HFFc6 (cell line): ENCODE measurements at regions not wholly inside any gene's neighbourhood (a gene's known extent, or its start where the extent isn't known, plus 50 kb on each side); places are given as distances from the start of the nearest gene placed in this dataset.

ENCODE experiments used
- DNase-seq: peaks from one replicate; pipeline ENCODE4 v3.0.0-alpha.2; 2018
- H3K27ac Mint-ChIP-seq: 2 replicates; pipeline ENCODE4 v1.8.0; 2020; ENCODE audit warnings: mild to moderate bottlenecking, mixed read lengths
- H3K27me3 Mint-ChIP-seq: 2 replicates; pipeline ENCODE4 v1.8.0; 2021; ENCODE audit warnings: mild to moderate bottlenecking, moderate library complexity, mixed read lengths; ENCODE audit not compliant: insufficient read depth
- H3K36me3 Mint-ChIP-seq: 2 replicates; pipeline ENCODE4 v1.8.0; 2021; ENCODE audit warnings: low read depth, mixed read lengths
- H3K4me1 Mint-ChIP-seq: 2 replicates; pipeline ENCODE4 v1.8.0; 2020; ENCODE audit warnings: low read depth, mixed read lengths
- H3K4me3 Mint-ChIP-seq: 2 replicates; pipeline ENCODE4 v1.8.0; 2020; ENCODE audit warnings: mild to moderate bottlenecking, moderate library complexity, mixed read lengths
- H3K9me3 Mint-ChIP-seq: 2 replicates; pipeline ENCODE4 v1.8.0; 2020; ENCODE audit warnings: mild to moderate bottlenecking, mixed read lengths
- TF ChIP-seq, protein P1 (sequence below): fragments of 200-600 bp; sonication (generic); IDR thresholded peaks from 2 replicates; pipeline ENCODE4 v1.5.0; 2021; ENCODE audit warnings: antibody characterized with exemption, mild to moderate bottlenecking

DNA sequence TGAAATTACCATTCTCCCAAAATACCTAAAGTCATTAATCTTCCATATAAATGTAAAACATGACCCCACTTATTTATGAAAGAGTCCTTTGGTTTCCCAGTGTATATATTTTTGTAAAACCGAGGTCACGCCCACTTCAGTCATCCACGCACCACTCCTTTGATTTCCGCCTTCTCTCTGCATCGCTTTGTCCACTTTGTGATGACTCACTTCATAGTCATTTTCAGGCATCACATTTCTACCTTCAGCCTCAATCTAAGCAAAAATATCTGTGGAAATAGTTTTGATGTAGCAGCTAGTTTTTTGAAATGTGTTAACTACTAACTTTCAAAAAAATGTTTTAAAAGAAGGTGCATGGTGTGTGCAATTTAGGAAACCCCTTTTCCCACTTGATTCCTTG lies 793.5 kb upstream of the SOX11 start:
- Mint-ChIP-seq H3K9me3 (peaks cover 64% of the 10 kb centered on the region), H3K27ac (no peak overlapping the region), H3K36me3 (peaks cover 5% of the 10 kb centered on the region; the same call in 1 of the 2 replicates), H3K4me1 (no peaks in the 10 kb centered on the region), H3K4me3 (no peak overlapping the region), H3K27me3 (no peaks in the 10 kb centered on the region; the same call in 1 of the 2 replicates)
- TF ChIP-seq, protein P1, sequence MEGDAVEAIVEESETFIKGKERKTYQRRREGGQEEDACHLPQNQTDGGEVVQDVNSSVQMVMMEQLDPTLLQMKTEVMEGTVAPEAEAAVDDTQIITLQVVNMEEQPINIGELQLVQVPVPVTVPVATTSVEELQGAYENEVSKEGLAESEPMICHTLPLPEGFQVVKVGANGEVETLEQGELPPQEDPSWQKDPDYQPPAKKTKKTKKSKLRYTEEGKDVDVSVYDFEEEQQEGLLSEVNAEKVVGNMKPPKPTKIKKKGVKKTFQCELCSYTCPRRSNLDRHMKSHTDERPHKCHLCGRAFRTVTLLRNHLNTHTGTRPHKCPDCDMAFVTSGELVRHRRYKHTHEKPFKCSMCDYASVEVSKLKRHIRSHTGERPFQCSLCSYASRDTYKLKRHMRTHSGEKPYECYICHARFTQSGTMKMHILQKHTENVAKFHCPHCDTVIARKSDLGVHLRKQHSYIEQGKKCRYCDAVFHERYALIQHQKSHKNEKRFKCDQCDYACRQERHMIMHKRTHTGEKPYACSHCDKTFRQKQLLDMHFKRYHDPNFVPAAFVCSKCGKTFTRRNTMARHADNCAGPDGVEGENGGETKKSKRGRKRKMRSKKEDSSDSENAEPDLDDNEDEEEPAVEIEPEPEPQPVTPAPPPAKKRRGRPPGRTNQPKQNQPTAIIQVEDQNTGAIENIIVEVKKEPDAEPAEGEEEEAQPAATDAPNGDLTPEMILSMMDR: no peak
- DNase-seq: no peak

DNA sequence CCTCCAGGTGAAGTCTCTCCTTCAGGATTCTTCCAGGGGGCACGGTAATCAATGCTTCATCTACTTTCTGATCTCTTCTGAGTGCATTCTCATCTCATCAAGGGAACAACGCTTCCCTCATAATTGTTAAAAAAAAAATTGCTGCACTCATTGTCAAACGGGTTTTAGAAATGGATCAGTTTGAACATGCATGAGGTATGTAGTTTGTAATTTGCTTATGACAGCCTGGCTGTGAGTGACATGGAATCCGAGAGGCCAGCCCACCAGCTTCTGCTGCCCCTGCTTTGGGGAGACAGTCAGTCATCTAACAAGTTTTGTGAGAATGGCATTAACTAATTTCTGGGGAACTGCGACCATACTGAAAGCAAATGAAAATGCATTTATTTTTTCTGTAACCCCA lies 791.9 kb upstream of the SOX11 start:
- DNase-seq: no peak
- Mint-ChIP-seq H3K4me3 (no peak overlapping the region), H3K9me3 (peaks cover 64% of the 10 kb centered on the region), H3K27me3 (no peaks in the 10 kb centered on the region; the same call in 1 of the 2 replicates), H3K36me3 (peaks cover 5% of the 10 kb centered on the region; the same call in 1 of the 2 replicates), H3K4me1 (no peaks in the 10 kb centered on the region), H3K27ac (no peak overlapping the region)
- TF ChIP-seq, protein P1: no peak

DNA sequence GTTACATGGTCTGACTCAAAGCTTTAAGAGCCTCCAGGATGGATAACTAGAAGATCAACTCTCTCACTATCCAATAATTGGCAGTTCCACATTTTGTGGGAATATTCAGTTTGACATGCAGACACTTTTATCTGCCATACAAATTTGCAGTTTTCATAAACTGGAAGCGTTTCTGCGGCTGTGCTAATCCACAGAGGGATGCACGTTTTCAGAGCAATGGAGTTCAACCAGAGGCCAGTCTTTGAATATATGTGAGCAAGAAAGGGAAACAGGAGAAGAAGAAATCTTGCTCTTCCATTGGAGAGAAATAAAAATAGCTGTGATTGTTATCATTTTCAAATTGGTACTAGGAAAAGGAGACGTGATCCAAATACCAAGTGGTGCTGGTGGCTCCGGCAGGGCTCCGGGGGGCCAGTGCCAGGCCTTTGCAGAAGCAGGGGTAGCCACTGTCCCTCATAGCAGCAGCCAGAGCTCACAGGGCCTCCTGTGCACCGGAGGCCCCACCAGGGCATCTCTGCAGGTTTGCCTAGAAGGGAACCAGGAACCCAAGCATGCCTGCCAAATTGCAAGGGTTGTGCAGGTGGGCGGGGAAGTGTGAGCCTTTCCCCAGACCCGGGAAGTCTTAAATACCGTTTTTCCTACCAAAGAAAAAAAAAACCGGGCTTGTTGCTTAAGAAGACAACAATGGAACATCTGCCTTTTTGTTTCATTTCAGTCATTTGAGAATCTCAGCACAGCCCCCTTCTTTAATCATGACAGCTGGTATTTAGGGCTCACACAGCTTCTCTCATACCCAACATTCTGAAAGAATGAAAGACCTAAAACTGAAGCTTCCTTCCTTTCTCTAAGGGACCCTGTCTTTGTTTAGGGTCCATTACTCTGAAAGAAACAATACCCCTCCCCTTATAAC lies 791.1 kb upstream of the SOX11 start:
- Mint-ChIP-seq H3K9me3 (peaks cover 69% of the 10 kb centered on the region), H3K27me3 (no peaks in the 10 kb centered on the region; the same call in 1 of the 2 replicates), H3K36me3 (peaks cover 5% of the 10 kb centered on the region; the same call in 1 of the 2 replicates), H3K4me3 (no peak overlapping the region), H3K4me1 (no peaks in the 10 kb centered on the region), H3K27ac (no peak overlapping the region)
- TF ChIP-seq, protein P1: no peak
- DNase-seq: no peak

DNA sequence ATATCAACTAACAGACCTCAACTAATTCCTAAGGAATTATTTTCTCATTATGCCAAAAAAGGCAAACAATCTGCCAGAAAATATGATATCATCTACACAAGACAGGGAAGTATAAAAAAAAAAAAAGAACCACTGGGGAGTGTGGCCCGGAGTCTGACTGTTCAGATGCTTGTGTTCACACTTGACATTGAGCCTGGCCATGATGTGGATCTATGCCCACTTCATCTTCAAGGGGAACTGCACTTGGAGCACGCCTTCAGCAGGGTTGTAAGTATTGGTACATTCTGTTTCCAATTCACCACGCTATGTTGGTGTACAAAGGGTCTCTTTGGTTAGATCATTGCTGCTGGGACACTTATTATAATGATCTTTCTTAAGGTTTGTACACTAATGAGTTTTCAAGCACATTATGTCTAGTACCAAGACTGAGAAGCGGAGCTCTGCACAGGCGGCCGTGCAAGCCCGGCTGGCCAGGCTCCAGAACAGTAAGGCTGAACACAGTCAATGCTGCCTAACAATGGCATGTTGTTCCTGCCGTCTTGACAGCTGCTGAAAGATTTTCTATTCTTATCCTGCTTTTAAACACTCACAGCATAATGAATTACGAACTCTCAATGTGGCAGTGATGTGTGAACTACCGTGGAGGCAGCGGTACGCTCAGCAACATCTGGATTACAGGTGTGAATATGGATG lies 788.4 kb upstream of the SOX11 start:
- Mint-ChIP-seq H3K9me3 (peaks cover 78% of the 10 kb centered on the region), H3K4me1 (no peaks in the 10 kb centered on the region), H3K27ac (no peak overlapping the region), H3K36me3 (peaks cover 5% of the 10 kb centered on the region), H3K27me3 (no peaks in the 10 kb centered on the region; the same call in 1 of the 2 replicates), H3K4me3 (no peak overlapping the region)
- no peak for DNase-seq
- TF ChIP-seq, protein P1: no peak

DNA sequence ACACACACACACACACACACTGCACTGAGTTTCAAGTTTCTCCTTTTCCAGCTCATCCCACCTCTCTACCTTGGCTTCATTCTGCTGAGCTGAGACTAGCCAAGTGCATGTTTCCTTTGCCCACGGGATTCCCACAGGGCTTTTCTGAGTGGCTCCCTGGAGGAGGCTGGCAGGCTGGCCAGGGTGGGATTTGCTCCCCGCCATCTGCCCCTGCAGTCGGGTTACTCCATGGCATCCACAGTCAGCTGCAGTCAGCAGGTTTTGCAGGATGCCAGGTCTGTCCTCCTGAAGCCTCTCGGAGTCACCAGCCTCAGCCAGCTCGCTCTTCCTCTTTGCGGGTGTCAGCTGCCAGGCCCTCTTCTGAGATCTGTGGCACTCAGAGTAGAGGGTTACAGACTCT lies 783.7 kb upstream of the SOX11 start:
- no peaks in the 10 kb centered on the region for H3K4me1 Mint-ChIP-seq
- peaks cover 65% of the 10 kb centered on the region for H3K9me3 Mint-ChIP-seq
- H3K27me3 Mint-ChIP-seq: no peaks in the 10 kb centered on the region
- H3K36me3 Mint-ChIP-seq: no peaks in the 10 kb centered on the region; the same call in 1 of the 2 replicates
- H3K27ac Mint-ChIP-seq: no peak overlapping the region
- DNase-seq: no peak
- H3K4me3 Mint-ChIP-seq: no peak overlapping the region
- TF ChIP-seq, protein P1: no peak
